H1 (cell line): ENCODE measurements at regions not wholly inside any gene's neighbourhood (a gene's known extent, or its start where the extent isn't known, plus 50 kb on each side); places are given as distances from the start of the nearest gene placed in this dataset.

ENCODE experiments used
- CTCF ChIA-PET: fragments of 300-600 bp; sonication (Branson Sonifier 250); formaldehyde crosslinking; loops from one replicate; lab custom pipeline; 2021; ENCODE audit not compliant: partially characterized antibody; lab: Charles Lee
- POLR2A ChIA-PET: fragments of 300-600 bp; sonication (Branson Sonifier 250); formaldehyde crosslinking; loops from one replicate; lab custom pipeline; 2021; ENCODE audit warnings: inconsistent platforms; ENCODE audit not compliant: partially characterized antibody; lab: Charles Lee
- DNase-seq, 2 experiments: peaks; one replicate each; pipeline versions ENCODE4 v3.0.0 to v3.0.0-alpha.2; 2010 to 2022; ENCODE audit warnings: low spot score in 2 of 2, low read depth in 1 of 2, mixed read lengths in 1 of 2
- FAIRE-seq: peaks from 2 replicates; lab custom pipeline; 2011; peaks lifted over from hg19 to GRCh38; lab: Jason Lieb, UNC
- H2AFZ ChIP-seq: 2 replicates; pipeline ENCODE4 v1.8.1; 2012; ENCODE audit warnings: low read length, inconsistent platforms
- H2AK5ac ChIP-seq: 2 replicates; pipeline ENCODE4 v1.6.1; 2013; ENCODE audit warnings: low read depth, low read length
- H2BK120ac ChIP-seq: replicated peaks from 2 replicates; pipeline ENCODE3; 2013; ENCODE audit warnings: low read depth, low read length, inconsistent platforms
- H2BK12ac ChIP-seq: 2 replicates; pipeline ENCODE4 v1.6.1; 2013; ENCODE audit warnings: low read depth, low read length
- H2BK15ac ChIP-seq: 2 replicates; pipeline ENCODE4 v1.6.1; 2013; ENCODE audit warnings: low read length
- H2BK20ac ChIP-seq: 2 replicates; pipeline ENCODE4 v1.6.1; 2013; ENCODE audit warnings: low read length
- H2BK5ac ChIP-seq: 2 replicates; pipeline ENCODE4 v1.6.1; 2013; ENCODE audit warnings: low read depth, low read length
- H3K14ac ChIP-seq: 2 replicates; pipeline ENCODE4 v1.6.1; 2013; ENCODE audit warnings: inconsistent platforms; ENCODE audit not compliant: insufficient read length
- H3K18ac ChIP-seq: 2 replicates; pipeline ENCODE4 v1.6.1; 2013; ENCODE audit warnings: low read length; ENCODE audit errors: extremely low read depth
- H3K23ac ChIP-seq: 2 replicates; pipeline ENCODE4 v1.6.1; 2013; ENCODE audit warnings: inconsistent platforms; ENCODE audit not compliant: insufficient read length
- H3K23me2 ChIP-seq: 2 replicates; pipeline ENCODE4 v1.6.1; 2013; ENCODE audit warnings: low read depth, low read length
- H3K27ac ChIP-seq: 2 replicates; pipeline ENCODE4 v1.6.1; 2011; ENCODE audit warnings: low read depth, low read length, inconsistent platforms
- H3K27me3 ChIP-seq, 4 experiments: replicated peaks in 1 of 4; 1 replicate in 1 of 4; 2 replicates in 3 of 4; pipeline versions ENCODE4 v1.6.1 to v1.8.1; 2011 to 2013; ENCODE audit warnings: low read length in 3 of 4, mild to moderate bottlenecking in 3 of 4, inconsistent platforms in 2 of 4, mixed read lengths in 2 of 4, moderate library complexity in 1 of 4; ENCODE audit not compliant: control insufficient read depth in 3 of 4, insufficient read depth in 3 of 4; ENCODE audit errors: extremely low read depth in 1 of 4
- H3K36me3 ChIP-seq, 4 experiments: 2 replicates each; pipeline versions ENCODE4 v1.6.1 to v1.8.1; 2011 to 2013; ENCODE audit warnings: mild to moderate bottlenecking in 4 of 4, low read length in 3 of 4, moderate library complexity in 2 of 4, control low read depth in 1 of 4, inconsistent platforms in 1 of 4; ENCODE audit not compliant: insufficient read depth in 4 of 4, control insufficient read depth in 2 of 4
- H3K4ac ChIP-seq: replicated peaks from 2 replicates; pipeline ENCODE3; 2013; ENCODE audit warnings: low read length, low read depth, mixed read lengths, inconsistent platforms; ENCODE audit not compliant: insufficient read length
- H3K4me1 ChIP-seq, 4 experiments: replicated peaks in 1 of 4; 1 replicate in 1 of 4; 2 replicates in 3 of 4; pipeline versions ENCODE4 v1.6.1 to v1.8.1; 2011 to 2013; ENCODE audit warnings: low read length in 3 of 4, inconsistent platforms in 2 of 4, mixed read lengths in 1 of 4; ENCODE audit not compliant: insufficient read depth in 4 of 4, control insufficient read depth in 3 of 4
- H3K4me2 ChIP-seq, 2 experiments: 2 replicates each; pipeline versions ENCODE4 v1.6.1 to v1.8.1; 2011 to 2013; ENCODE audit warnings: low read depth in 2 of 2, low read length in 2 of 2, control low read depth in 1 of 2, inconsistent platforms in 1 of 2, mild to moderate bottlenecking in 1 of 2; ENCODE audit not compliant: insufficient read depth in 1 of 2
- H3K4me3 ChIP-seq, 4 experiments: fragments of 200-600, 300-600 bp in 1 of 4; sonication (generic), shearing (Covaris generic), sonication (Bioruptor Twin) in 1 of 4; 2 replicates each; pipeline versions ENCODE4 v1.5.1 to v1.8.1; 2011 to 2016; ENCODE audit warnings: low read length in 4 of 4, low read depth in 3 of 4, control low read depth in 2 of 4, inconsistent platforms in 2 of 4, mild to moderate bottlenecking in 2 of 4, mixed read lengths in 1 of 4, moderate library complexity in 1 of 4; ENCODE audit not compliant: insufficient read depth in 2 of 4; ENCODE audit errors: extremely low read depth in 1 of 4
- H3K56ac ChIP-seq: replicated peaks from 2 replicates; pipeline ENCODE3; 2013; ENCODE audit warnings: low read depth, mild to moderate bottlenecking, mixed read lengths, low read length, inconsistent platforms; ENCODE audit not compliant: insufficient read length
- H3K79me1 ChIP-seq: 2 replicates; pipeline ENCODE4 v1.6.1; 2013; ENCODE audit warnings: low read depth, low read length, control low read depth
- H3K79me2 ChIP-seq, 2 experiments: 2 replicates each; pipeline versions ENCODE4 v1.6.1 to v1.8.1; 2012 to 2013; ENCODE audit warnings: low read length in 2 of 2, mild to moderate bottlenecking in 2 of 2, inconsistent platforms in 1 of 2; ENCODE audit not compliant: insufficient read depth in 2 of 2, control insufficient read depth in 1 of 2
- H3K9ac ChIP-seq, 4 experiments: replicated peaks in 1 of 4; 1 replicate in 1 of 4; 2 replicates in 3 of 4; pipeline versions ENCODE4 v1.6.1 to v1.8.1; 2011 to 2013; ENCODE audit warnings: low read depth in 3 of 4, low read length in 3 of 4, control low read depth in 2 of 4, mild to moderate bottlenecking in 2 of 4, moderate library complexity in 2 of 4, inconsistent platforms in 1 of 4; ENCODE audit errors: extremely low read depth in 1 of 4
- H3K9me3 ChIP-seq, 2 experiments: 2 replicates each; pipeline versions ENCODE4 v1.6.1 to v1.8.1; 2012 to 2013; ENCODE audit warnings: mild to moderate bottlenecking in 2 of 2, moderate library complexity in 2 of 2, control low read depth in 1 of 2, inconsistent platforms in 1 of 2, low read depth in 1 of 2, low read length in 1 of 2, mixed read lengths in 1 of 2; ENCODE audit not compliant: insufficient read depth in 2 of 2
- H4K20me1 ChIP-seq, 2 experiments: replicated peaks in 1 of 2; 2 replicates each; pipeline versions ENCODE3 to v1.8.1; 2011 to 2013; ENCODE audit warnings: inconsistent platforms in 2 of 2, low read length in 2 of 2, mild to moderate bottlenecking in 1 of 2; ENCODE audit not compliant: insufficient read depth in 2 of 2, control insufficient read depth in 1 of 2
- H4K5ac ChIP-seq: 2 replicates; pipeline ENCODE4 v1.6.1; 2013; ENCODE audit warnings: low read length, low read depth, mixed read lengths, inconsistent platforms; ENCODE audit not compliant: insufficient read length
- H4K8ac ChIP-seq: 2 replicates; pipeline ENCODE4 v1.8.0; 2013; ENCODE audit warnings: mild to moderate bottlenecking, moderate library complexity, low read length, inconsistent platforms; ENCODE audit not compliant: insufficient read depth; ENCODE audit errors: extremely low read depth
- H4K91ac ChIP-seq: replicated peaks from 2 replicates; pipeline ENCODE3; 2013; ENCODE audit warnings: low read length, mixed read lengths, inconsistent platforms; ENCODE audit not compliant: insufficient read length
- RAD21 ChIP-seq, 2 experiments: IDR thresholded peaks in 1 of 2; conservative IDR thresholded peaks in 1 of 2; 2 replicates each; pipeline ENCODE4 v1.6.1; 2011; ENCODE audit warnings: low read depth in 2 of 2, low read length in 2 of 2, improper control_type of control experiment in 1 of 2, inconsistent platforms in 1 of 2, mild to moderate bottlenecking in 1 of 2, moderate library complexity in 1 of 2
- WGBS, 2 experiments: shearing (Covaris generic) in 1 of 2; methylation state at CpG; one replicate each; pipeline versions ENCODE4 v1.1.6 to v1.1.7; 2013 to 2015; ENCODE audit warnings: low lambda C conversion rate in 2 of 2, mixed read lengths in 2 of 2, inconsistent platforms in 1 of 2, low coverage in 1 of 2, missing lambda C conversion rate in 1 of 2; ENCODE audit not compliant: insufficient replicate concordance in 2 of 2, insufficient coverage in 1 of 2, insufficient read length in 1 of 2; ENCODE audit errors: extremely low coverage in 1 of 2, missing lambda C conversion rate in 1 of 2; 5-methylcytosine and 5-hydroxymethylcytosine counted together

DNA sequence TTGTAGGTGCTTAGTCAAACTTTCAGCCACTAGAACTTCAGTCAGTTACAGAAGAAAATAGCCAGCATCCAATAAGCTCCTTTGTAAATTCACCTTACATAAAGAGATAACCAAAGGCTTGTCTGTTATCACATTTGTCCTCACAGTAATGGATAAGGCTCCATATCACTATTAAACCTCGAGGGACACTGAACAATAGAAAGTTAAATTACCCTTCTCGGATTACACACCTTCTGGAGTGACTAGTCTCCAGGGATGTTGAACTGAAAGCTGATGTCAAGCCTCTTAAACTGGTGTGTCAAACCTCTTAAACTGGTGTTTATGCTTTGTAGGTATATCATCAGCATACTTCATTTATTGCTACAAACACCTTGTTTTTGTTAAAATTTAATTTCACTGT lies 639.0 kb downstream of the CENPC start:
- Histone ChIP-seq H2AK5ac (no peak overlapping the region), H2BK15ac (no peak overlapping the region), H2BK120ac (no peak overlapping the region), H2BK20ac (no peak overlapping the region), H3K9me3 (no peaks in the 10 kb centered on the region), H3K23ac (no peak overlapping the region), H3K4ac (no peak overlapping the region), H3K4me3 (no peak overlapping the region), H2BK5ac (no peak overlapping the region), H2BK12ac (no peak overlapping the region), H3K9ac (no peak overlapping the region), H3K23me2 (no peaks in the 10 kb centered on the region), H3K56ac (no peak overlapping the region), H4K8ac (no peak overlapping the region), H3K4me2 (no peak overlapping the region), H3K36me3 (no peaks in the 10 kb centered on the region), H3K14ac (no peak overlapping the region), H3K27ac (no peak overlapping the region), H4K5ac (no peak overlapping the region), H3K18ac (no peak overlapping the region), H3K79me1 (no peaks in the 10 kb centered on the region), H3K4me1 (no peaks in the 10 kb centered on the region), H4K91ac (no peak overlapping the region), H3K27me3 (no peaks in the 10 kb centered on the region), H4K20me1 (no peaks in the 10 kb centered on the region), H3K79me2 (no peaks in the 10 kb centered on the region), H2AFZ (no peak overlapping the region)
- CTCF ChIA-PET = interaction anchor here (1.5 kb wide), 1 partner anchor 80 kb away, joined by 4 read pairs; no protein-coding TSS in a partner anchor
- WGBS, 2 experiments = 59% methylated on average over 2 of the region's 2 CpGs; no CpG with 5 or more reads in 1 of the 2 experiments
- POLR2A ChIA-PET = no interaction called here
- DNase-seq (no peak), FAIRE-seq (peak; percentile 19)
- TF ChIP-seq RAD21 (IDR thresholded peaks at IDR 0.05 in 1 of 2, conservative IDR thresholded peaks at IDR 0.05 in 1 of 2; ENCODE audit: low read depth in 2 of 2, low read length in 2 of 2) = no peak
